Tibial artery (tissue), 4 donors: ENCODE measurements at regions not wholly inside any gene's neighbourhood (a gene's known extent, or its start where the extent isn't known, plus 50 kb on each side); places are given as distances from the start of the nearest gene placed in this dataset.

Experiments used
- DNase-seq, 2 donors: peaks; one replicate each; pipeline ENCODE4 v3.0.0-alpha.2; 2019
- H3K27ac ChIP-seq, 2 donors: fragments of 200-600 bp; sonication (generic) in 1 of 2; 1 replicate in 1 of 2; 2 replicates in 1 of 2; pipeline ENCODE4 v1.5.1; 2018 to 2019; ENCODE audit warnings: mild to moderate bottlenecking in 1 of 2
- H3K27me3 ChIP-seq, 2 donors: fragments of 200-600 bp; sonication (generic) in 1 of 2; one replicate each; pipeline versions ENCODE4 v1.5.1 to v1.6.0; 2016 to 2019
- H3K36me3 ChIP-seq, 3 donors: fragments of 200-600 bp; sonication (generic) in 2 of 3; one replicate each; pipeline ENCODE4 v1.5.1; 2016 to 2019; ENCODE audit warnings: mild to moderate bottlenecking in 2 of 3
- H3K4me1 ChIP-seq, 4 donors: fragments of 200-600 bp; sonication (generic) in 2 of 4; 1 replicate in 3 of 4; 2 replicates in 1 of 4; pipeline ENCODE4 v1.5.1; 2016 to 2019
- H3K4me3 ChIP-seq, 2 donors: fragments of 200-600 bp; sonication (generic) in 1 of 2; 1 replicate in 1 of 2; 2 replicates in 1 of 2; pipeline ENCODE4 v1.5.1; 2018 to 2019; ENCODE audit warnings: mild to moderate bottlenecking in 2 of 2
- H3K9me3 ChIP-seq, 3 donors: fragments of 200-600 bp; sonication (generic) in 1 of 3; one replicate each; pipeline ENCODE4 v1.5.1; 2016 to 2019
- CTCF ChIP-seq, 2 experiments: fragments of 200-600 bp in 1 of 2; fragments of 450-650 bp in 1 of 2; IDR thresholded peaks; one replicate each; pipeline ENCODE4 v1.5.1; 2017 to 2019; ENCODE audit warnings: antibody characterized with exemption in 2 of 2, mild to moderate bottlenecking in 1 of 2, moderate library complexity in 1 of 2
- intact Hi-C: fragments of 100-400 bp; cut with DNase I; formaldehyde crosslinking; loops from one replicate; pipeline ENCODE4 v1.15.0; 2023; ENCODE audit warnings: low total_unique reads

DNA sequence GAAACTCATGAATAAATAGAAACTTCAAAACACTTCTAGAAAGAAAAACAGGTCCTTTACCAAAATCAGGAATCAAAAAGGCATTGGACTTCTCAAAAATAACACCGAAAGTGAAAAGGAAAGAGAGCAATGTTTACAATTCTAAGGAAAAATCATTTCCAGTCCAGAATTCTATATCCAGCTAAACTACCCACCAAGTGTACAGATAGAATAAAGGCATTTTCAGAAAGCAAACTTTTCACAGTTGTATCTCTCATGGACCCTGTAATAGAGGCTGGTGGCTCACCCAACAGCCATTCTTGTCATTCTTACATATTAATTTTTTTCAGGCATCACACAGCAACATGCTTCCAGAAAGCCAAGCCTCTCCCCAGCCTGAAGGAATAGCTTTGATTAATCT is 63.7 kb downstream of the FOXD1 start:
- DNase-seq, result no peak
- H3K4me3 ChIP-seq, result no peak overlapping the region
- H3K27ac ChIP-seq, result no peak overlapping the region
- no peaks in the 10 kb centered on the region for H3K36me3 ChIP-seq
- H3K27me3 ChIP-seq, result peaks cover 0 to 36% of the 10 kb centered on the region in 2 donors
- H3K4me1 ChIP-seq, result peaks cover 0 to 11% (median 9%) of the 10 kb centered on the region in 4 donors
- intact Hi-C loops, result no loop called here
- peaks cover 0 to 43% (median 13%) of the 10 kb centered on the region in 3 donors for H3K9me3 ChIP-seq
- no peak for TF ChIP-seq CTCF (IDR thresholded peaks at IDR 0.05)

GRCh38 chr5:73382401-73382740 is 66.2 kb downstream of the FOXD1 start:
- Histone ChIP-seq H3K4me1 (peaks cover 0 to 11% (median 9%) of the 10 kb centered on the region in 4 donors), H3K4me3 (peak overlapping the region in 1 of 2 donors; percentile 37), H3K36me3 (no peaks in the 10 kb centered on the region), H3K9me3 (peaks cover 0 to 43% (median 13%) of the 10 kb centered on the region in 3 donors), H3K27me3 (peaks cover 0 to 33% of the 10 kb centered on the region in 2 donors), H3K27ac (no peak overlapping the region)
- no peak for TF ChIP-seq CTCF (IDR thresholded peaks at IDR 0.05)
- intact Hi-C loops, result no loop called here
- DNase-seq, result no peak

GRCh38 chr5:73381590-73382400 is 66.8 kb downstream of the FOXD1 start:
- Histone ChIP-seq H3K36me3 (no peaks in the 10 kb centered on the region), H3K4me3 (peak overlapping the region in 1 of 2 donors; percentile 37), H3K4me1 (peaks cover 0 to 11% (median 9%) of the 10 kb centered on the region in 4 donors), H3K27ac (no peak overlapping the region), H3K27me3 (peaks cover 0 to 33% of the 10 kb centered on the region in 2 donors), H3K9me3 (peaks cover 0 to 43% (median 13%) of the 10 kb centered on the region in 3 donors)
- TF ChIP-seq CTCF (IDR thresholded peaks at IDR 0.05), result no peak
- intact Hi-C loops, result no loop called here
- no peak for DNase-seq

DNA sequence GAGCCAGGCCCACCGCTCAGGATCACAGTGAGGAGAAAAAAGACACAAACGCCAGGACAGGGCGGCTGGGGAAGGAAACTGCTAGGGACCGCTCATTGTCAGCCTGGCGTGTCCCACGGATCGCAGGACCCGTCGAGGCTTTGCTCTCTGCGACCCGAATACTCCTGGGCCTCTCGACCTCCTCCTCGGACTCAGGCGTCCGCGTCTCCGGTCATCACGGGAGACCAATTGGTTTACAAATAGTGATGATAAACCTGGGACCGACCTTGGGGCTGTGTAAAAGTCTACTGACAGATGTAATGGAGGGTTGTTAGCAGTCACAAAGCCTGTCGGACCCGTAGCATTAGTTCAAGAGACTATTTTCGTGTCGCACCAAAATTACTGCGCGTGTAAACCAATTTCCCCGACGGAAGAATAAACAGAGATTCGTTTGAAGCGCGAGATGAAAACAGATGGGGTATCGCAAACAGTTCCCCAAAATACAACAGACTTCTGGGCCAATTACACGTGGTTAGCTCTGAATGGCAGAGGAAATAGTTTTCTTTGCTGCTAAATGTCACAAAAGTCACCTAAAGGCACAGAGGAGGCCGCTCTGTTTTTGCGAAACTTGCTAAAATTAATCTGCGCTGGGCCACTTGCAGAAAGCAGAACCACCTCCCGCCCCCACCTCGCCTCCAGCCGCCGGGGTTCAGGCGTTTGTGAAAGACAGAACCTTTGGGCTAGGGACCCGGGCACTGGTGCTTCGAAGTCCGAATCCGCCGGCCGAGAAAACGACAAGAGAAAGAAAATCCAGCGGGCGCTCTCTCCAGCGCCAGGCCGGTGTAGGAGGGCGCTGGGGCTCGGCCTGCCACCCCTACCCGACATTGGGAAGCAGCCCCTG is 67.6 kb downstream of the FOXD1 start:
- Histone ChIP-seq H3K27ac (no peak overlapping the region), H3K36me3 (no peaks in the 10 kb centered on the region), H3K9me3 (peaks cover 0 to 43% (median 13%) of the 10 kb centered on the region in 3 donors), H3K27me3 (peaks cover 0 to 33% of the 10 kb centered on the region in 2 donors), H3K4me1 (peaks cover 0 to 11% (median 9%) of the 10 kb centered on the region in 4 donors), H3K4me3 (peak overlapping the region in 1 of 2 donors; percentile 37)
- TF ChIP-seq CTCF (IDR thresholded peaks at IDR 0.05), result no peak
- DNase-seq, result no peak
- intact Hi-C loops, result no loop called here

DNA sequence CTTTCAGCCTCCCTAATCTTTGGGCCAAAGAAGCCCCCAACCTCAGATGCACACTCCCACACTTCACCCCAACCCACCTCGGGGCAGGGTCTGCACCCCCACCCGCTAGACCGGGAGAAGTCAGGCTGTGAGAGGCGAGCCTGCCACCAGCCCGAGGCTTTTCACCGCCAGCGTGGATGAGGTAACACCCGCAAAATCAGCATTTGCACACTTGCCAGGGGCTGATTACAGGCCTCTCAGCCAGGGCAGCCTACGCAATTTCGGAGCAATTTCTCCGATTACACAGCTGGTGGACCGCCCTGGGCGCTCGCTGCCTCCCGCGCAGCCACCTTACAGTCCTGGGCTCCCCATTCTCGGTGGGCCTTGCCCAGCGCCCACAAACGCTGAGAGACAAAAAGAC is 68.5 kb downstream of the FOXD1 start:
- H3K27me3 ChIP-seq, result peaks cover 0 to 33% of the 10 kb centered on the region in 2 donors
- H3K36me3 ChIP-seq, result no peaks in the 10 kb centered on the region
- H3K4me3 ChIP-seq, result no peak overlapping the region
- no peak for DNase-seq
- H3K4me1 ChIP-seq, result peaks cover 0 to 11% (median 9%) of the 10 kb centered on the region in 4 donors
- TF ChIP-seq CTCF (IDR thresholded peaks at IDR 0.05), result no peak
- H3K9me3 ChIP-seq, result peaks cover 0 to 38% (median 9%) of the 10 kb centered on the region in 3 donors
- H3K27ac ChIP-seq, result no peak overlapping the region
- intact Hi-C loops, result no loop called here
